ENCODE measurements at regions not wholly inside any gene's neighbourhood (a gene's known extent, or its start where the extent isn't known, plus 50 kb on each side); places are given as distances from the start of the nearest gene placed in this dataset.

GRCh38 chr13:90142251-90142650 is 1205.2 kb upstream of the MIR17HG start:
- DNase-seq (ENCODE audit: low read depth in 2 of 2), result no peak

- no peak for DNase-seq (ENCODE audit: low read depth in 2 of 2)
These were observed 1193.1 kb upstream of the MIR17HG start for GRCh38 chr13:90154311-90154960.

- no peak for DNase-seq (ENCODE audit: low read depth in 2 of 2)
These were observed 1191.1 kb upstream of the MIR17HG start for GRCh38 chr13:90156390-90156789.

DNA sequence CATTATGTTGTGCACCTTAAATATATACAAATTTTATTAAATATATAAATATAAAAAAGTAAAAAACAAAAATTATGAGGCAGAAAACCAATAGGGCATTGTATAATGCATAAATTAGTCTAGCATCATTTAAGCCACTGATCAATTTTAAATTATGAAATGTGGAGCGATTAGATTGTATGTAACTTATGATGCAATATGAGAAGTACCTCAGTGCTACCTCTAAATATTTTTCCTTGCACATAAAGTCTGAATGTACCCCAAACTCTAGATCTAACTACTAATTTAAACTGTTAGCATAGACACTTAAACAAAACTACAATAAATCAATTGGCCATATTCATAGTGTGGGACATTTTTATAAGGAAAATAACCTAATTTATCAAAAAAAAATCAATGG is 1178.5 kb upstream of the MIR17HG start:
- no peak for DNase-seq (ENCODE audit: low read depth in 2 of 2)

DNA sequence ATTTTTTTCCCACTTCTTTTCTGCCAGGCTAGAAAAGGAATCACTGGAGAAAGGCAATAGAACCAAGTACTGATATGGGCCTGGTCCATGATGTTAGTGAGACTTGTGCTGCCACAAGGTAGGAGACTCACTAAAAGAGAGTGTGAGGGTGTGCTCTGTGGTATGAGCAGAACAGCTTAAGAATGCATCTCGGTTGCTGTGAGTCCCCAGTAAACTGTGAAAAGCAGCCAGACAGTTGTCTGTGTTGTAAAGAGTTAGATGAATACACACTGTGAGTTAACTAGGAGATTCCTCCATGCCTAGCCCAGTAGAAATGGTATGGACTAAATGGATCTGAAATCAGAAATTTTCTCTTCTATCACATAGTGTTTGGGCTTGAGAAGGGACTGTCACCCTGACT is 1177.3 kb upstream of the MIR17HG start:
- DNase-seq (ENCODE audit: low read depth in 2 of 2), result no peak

DNA sequence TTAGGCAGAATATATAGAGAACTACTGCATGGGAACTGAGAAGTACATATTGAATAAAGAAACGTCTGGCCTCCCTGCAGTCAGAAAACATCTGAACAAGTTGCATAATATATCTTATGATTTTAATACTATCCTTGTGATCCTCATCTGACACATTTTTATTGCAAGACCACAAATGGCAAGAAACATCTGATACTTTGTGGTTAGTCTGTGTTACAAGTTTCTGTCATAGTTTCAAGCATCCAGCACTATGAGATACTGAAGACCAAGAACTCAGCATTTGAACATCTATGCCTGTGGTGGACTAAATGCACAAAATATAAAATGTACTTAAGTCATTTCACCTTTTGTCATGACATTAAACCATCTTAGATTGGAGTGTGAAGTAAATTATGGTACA is 1175.8 kb upstream of the MIR17HG start:
- no peak for DNase-seq (ENCODE audit: low read depth in 2 of 2)

GRCh38 chr13:90177512-90177911 is 1170.0 kb upstream of the MIR17HG start:
- DNase-seq (ENCODE audit: low read depth in 2 of 2), result no peak

DNA sequence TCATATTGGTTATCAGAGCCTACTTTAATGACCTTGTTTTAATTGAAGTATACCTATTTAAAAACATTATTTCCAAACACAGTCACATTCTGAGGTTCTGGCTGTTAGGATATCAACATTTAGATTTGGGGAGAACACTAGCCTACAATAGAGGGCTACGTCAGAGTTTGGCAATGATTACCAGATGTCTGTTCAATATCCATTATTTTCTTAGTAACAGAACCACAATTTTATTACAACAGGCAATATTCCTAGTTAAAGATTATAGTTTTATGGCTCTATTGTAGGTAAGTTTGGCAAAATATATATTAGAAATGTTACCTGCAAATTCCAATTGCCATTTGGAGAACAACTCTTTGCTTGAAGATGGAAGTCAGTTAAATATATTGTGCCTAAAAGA is 1163.1 kb upstream of the MIR17HG start:
- DNase-seq (ENCODE audit: low read depth in 2 of 2), result no peak

DNA sequence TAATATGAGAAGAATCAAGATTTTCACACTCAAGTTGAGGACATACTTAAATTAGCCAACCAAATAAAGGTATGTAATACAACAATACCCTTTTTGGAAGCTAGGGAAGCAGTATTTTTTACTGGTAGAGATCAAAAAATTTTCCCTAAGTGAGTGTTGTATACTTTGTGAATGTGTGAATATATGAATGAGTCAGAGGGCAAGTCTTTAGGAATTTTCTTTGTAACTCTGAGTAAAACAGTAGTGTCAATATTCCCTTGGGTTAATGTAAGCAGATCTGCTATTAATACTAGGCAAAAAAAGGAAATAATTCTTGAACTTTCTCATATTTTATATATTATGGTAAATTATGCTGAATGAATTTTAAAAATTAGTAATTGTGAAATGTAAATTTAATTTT is 1161.8 kb upstream of the MIR17HG start:
- DNase-seq (ENCODE audit: low read depth in 2 of 2), result no peak

GRCh38 chr13:90187478-90188350 is 1159.8 kb upstream of the MIR17HG start:
- DNase-seq (ENCODE audit: low read depth in 2 of 2), result no peak

DNA sequence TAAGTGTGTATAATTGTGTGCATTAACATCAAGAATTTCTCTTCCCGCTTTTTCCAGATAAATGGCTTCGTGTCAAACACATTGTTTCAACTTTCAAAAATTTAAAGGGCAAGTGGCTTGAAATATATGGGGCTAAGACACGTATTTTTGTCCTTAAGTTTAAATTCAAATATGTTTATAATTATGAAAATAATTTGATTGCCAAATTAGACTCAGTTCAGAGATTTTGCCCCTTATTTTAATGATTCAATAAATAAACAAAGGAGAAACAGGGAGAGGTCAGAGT is 1159.2 kb upstream of the MIR17HG start:
- no peak for DNase-seq (ENCODE audit: low read depth in 2 of 2)

GRCh38 chr13:90197722-90198121 is 1149.8 kb upstream of the MIR17HG start:
- no peak for DNase-seq (ENCODE audit: low read depth in 2 of 2)

- DNase-seq (ENCODE audit: low read depth in 2 of 2), result no peak
These were observed 1146.3 kb upstream of the MIR17HG start for GRCh38 chr13:90201202-90201601.

- DNase-seq (ENCODE audit: low read depth in 2 of 2), result no peak
These were observed 1145.6 kb upstream of the MIR17HG start for GRCh38 chr13:90201676-90202460.

DNA sequence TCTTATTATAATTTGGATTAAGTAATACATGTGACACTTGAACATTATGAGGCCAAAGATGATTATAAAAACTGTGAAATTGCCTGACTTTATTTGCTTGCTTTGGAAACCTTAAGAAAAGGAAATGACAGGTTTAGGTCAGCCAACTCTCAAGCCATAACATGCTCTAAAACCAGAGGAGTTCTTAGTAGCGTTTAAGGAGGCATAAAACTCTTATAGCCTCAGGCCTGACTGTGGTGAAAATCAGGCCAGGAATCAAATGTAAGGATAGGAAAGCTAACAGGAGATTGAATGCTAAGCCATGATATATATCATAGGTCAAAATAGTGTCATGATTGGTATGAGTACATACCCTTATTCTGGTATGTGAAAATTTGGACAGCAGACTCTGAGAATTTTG is 1142.4 kb upstream of the MIR17HG start:
- DNase-seq (ENCODE audit: low read depth in 2 of 2), result no peak

- no peak for DNase-seq (ENCODE audit: low read depth in 2 of 2)
These were observed 1141.6 kb upstream of the MIR17HG start for GRCh38 chr13:90205911-90206310.

GRCh38 chr13:90217275-90217674 is 1130.2 kb upstream of the MIR17HG start:
- no peak for DNase-seq (ENCODE audit: low read depth in 2 of 2)

DNA sequence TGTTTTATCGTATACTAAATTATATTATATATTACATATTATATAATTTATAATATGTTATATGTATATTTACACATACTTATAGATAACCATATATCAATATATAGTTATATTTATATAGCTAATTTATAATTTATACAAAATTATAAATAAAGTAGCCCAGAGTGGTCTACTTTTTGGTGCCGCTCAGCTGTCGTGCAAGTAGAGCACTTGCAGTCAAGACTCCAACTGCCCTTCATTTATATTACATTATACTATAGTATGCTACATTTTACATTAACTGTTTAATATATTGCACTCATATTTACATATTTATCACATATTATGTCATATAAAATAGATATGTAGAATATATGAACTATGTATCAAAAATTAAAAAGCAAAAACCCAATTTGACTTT is 1124.7 kb upstream of the MIR17HG start:
- DNase-seq (ENCODE audit: low read depth in 2 of 2), result no peak

DNA sequence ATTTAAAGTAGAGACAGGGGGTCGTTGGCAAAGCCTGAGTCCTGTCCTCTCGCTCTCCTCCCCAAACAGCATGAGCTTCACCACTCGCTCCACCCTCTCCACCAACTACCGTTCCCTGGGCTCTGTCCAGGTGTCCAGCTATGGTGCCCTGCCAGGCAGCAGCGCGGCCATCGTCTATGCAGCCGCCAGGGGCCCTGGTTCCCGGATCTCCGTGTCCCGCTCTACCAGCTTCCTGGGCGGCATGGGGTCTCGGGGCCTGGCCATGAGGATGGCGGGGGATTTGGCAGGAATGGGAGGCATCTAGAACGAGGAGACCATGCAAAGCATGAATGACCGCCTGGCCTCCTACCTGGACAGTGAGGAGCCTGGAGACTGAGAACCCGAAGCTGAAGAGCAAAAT is 1117.2 kb upstream of the MIR17HG start:
- DNase-seq (ENCODE audit: low read depth in 2 of 2), result no peak

DNA sequence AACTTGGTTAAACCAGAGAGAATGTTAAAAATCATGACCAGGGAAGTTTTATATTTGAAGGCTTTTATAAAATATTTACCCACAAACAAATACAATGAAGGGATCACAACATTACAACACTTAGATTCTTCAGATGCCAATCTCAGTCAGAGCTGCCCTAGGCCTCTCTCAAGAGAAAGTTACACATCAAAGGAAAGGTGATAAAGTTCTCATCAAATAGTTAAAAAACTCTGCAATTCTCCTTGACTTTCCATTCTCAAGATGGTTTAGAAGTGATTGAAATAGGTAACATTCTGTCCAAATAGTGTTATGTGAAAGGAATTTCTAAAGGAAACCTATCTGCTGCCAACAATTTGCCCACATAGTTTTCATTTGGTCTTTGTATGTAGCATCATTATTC is 1115.2 kb upstream of the MIR17HG start:
- DNase-seq (ENCODE audit: low read depth in 2 of 2), result no peak

DNA sequence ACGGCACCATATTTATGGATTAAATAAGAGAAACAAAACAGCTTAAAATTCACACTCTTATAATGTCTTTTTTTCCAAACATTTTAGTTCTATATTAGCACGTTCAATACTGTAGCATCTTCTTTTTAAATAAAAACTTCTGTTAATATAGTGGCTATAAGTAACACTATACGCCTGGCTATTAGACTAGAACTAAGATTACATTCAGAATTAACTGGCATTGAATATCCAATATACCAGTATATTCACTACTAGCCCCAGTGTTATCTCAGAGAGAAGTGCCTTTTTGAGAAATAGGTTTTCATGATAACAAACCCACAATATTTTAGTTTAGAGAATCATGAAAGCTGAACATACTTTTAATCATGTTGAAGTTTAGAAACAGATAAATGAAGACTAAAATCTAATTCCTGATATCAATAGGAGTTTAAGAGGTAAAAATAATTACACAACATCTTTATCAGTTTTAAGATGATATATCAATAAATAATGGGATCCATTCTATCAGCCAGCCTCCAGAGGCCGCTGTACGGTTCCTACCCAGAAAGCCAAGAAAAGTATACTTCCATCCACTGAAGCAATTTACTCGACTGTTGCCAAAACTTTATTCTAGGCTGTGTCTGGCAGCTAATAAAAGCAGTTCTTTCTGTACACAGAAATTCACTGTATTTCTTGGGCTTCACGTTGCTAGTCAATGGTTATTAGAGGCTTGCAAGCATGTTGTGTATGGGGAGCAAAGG is 1113.4 kb upstream of the MIR17HG start:
- no peak for DNase-seq (ENCODE audit: low read depth in 2 of 2)

DNA sequence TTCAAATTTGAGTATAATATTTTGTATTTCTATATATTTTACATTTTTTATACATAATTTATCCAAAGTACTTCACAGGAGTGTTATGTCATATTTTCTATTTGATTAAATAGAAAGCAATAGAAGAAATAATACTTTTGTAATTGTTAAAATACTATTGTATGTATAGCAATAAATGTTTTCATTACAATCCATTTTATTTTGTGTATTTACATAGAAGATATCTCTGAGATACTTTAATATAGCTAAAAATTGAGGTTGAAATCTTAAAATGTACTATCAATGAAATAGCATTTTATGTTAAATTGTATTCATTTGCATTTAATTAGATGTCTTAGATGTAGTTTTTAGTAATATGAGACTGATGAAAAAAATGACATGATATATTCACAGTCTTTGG is 1109.6 kb upstream of the MIR17HG start:
- no peak for DNase-seq (ENCODE audit: low read depth in 2 of 2)

All from stimulated activated CD4-positive, alpha-beta T cell treated with anti-CD3 and anti-CD28 coated beads, Interleukin-12 subunit alpha, Interleukin-12 subunit beta, amount 100 ng/mL, for 24 hours (primary cell).